HG03439 (cell line): ENCODE measurements at regions not wholly inside any gene's neighbourhood (a gene's known extent, or its start where the extent isn't known, plus 50 kb on each side); places are given as distances from the start of the nearest gene placed in this dataset.

Source experiments
- ATAC-seq: cut with Tn5 transposase; IDR thresholded peaks from one replicate; pipeline ENCODE4 v1.9.1; 2021; ENCODE audit warnings: mild to moderate bottlenecking, moderate library complexity; ENCODE audit not compliant: unreplicated experiment

GRCh38 chr12:89020689-89021088 is 331.6 kb downstream of the DUSP6 start:
- no peak for ATAC-seq

GRCh38 chr12:89020121-89020480 is 332.2 kb downstream of the DUSP6 start:
- no peak for ATAC-seq

GRCh38 chr12:89019439-89020120 is 332.7 kb downstream of the DUSP6 start:
- ATAC-seq: peak; percentile 94

GRCh38 chr12:89016970-89017778 is 335.1 kb downstream of the DUSP6 start:
- no peak for ATAC-seq

GRCh38 chr12:89015419-89015818 is 336.9 kb downstream of the DUSP6 start:
- ATAC-seq: no peak

GRCh38 chr12:88998421-88998820 is 353.9 kb downstream of the DUSP6 start:
- ATAC-seq: no peak

- ATAC-seq: no peak
Measured at GRCh38 chr12:88996200-88996788, 356.0 kb downstream of the DUSP6 start.

GRCh38 chr12:88994971-88995370 is 357.3 kb downstream of the DUSP6 start:
- no peak for ATAC-seq

GRCh38 chr12:88994537-88994936 is 357.8 kb downstream of the DUSP6 start:
- no peak for ATAC-seq

- ATAC-seq: peak; percentile 61
Measured at GRCh38 chr12:88993651-88994050, 358.6 kb downstream of the DUSP6 start.

GRCh38 chr12:88986056-88986455 is 366.2 kb downstream of the DUSP6 start:
- no peak for ATAC-seq

- ATAC-seq: no peak
Measured at GRCh38 chr12:88985631-88986030, 366.7 kb downstream of the DUSP6 start.

- no peak for ATAC-seq
Measured at GRCh38 chr12:88985011-88985410, 367.3 kb downstream of the DUSP6 start.

- ATAC-seq: no peak
Measured at GRCh38 chr12:88982694-88983093, 369.6 kb downstream of the DUSP6 start.

GRCh38 chr12:88977115-88977514 is 375.2 kb downstream of the DUSP6 start:
- ATAC-seq: no peak

GRCh38 chr12:88973998-88974397 is 378.3 kb downstream of the DUSP6 start:
- ATAC-seq: no peak

GRCh38 chr12:88970740-88971139 is 381.6 kb downstream of the DUSP6 start:
- no peak for ATAC-seq

GRCh38 chr12:88969127-88969526 is 383.2 kb downstream of the DUSP6 start:
- no peak for ATAC-seq

GRCh38 chr12:88960213-88960878 is 380.1 kb upstream of the KITLG start:
- no peak for ATAC-seq

GRCh38 chr12:88958946-88959345 is 378.7 kb upstream of the KITLG start:
- ATAC-seq: no peak

GRCh38 chr12:88958153-88958552 is 377.9 kb upstream of the KITLG start:
- ATAC-seq: no peak

GRCh38 chr12:88957358-88957757 is 377.1 kb upstream of the KITLG start:
- no peak for ATAC-seq
